K562 (cell line): ENCODE measurements at regions not wholly inside any gene's neighbourhood (a gene's known extent, or its start where the extent isn't known, plus 50 kb on each side); places are given as distances from the start of the nearest gene placed in this dataset.
A peak's percentile ranks its signal among the peaks of the same experiment; 100 is the strongest.

Source experiments
- BCOR ChIP-seq: fragments of 450-650 bp; IDR thresholded peaks from 2 replicates; pipeline ENCODE4 v1.6.1; 2016
- CXXC5 ChIP-seq: fragments of 250-450 bp; sonication (Bioruptor Pico); IDR thresholded peaks from 2 replicates; pipeline ENCODE4 v1.8.0; 2022; ENCODE audit warnings: inconsistent platforms, mild to moderate bottlenecking, moderate library complexity
- EGR1 ChIP-seq: fragments of 450-650 bp; conservative IDR thresholded peaks from 2 replicates; pipeline ENCODE4 v1.6.1; 2017; ENCODE audit warnings: mild to moderate bottlenecking
- ELF2 ChIP-seq: fragments of 250-450 bp; sonication (Bioruptor Pico); IDR thresholded peaks from 2 replicates; pipeline ENCODE4 v1.5.0; 2021; ENCODE audit warnings: mild to moderate bottlenecking
- LEF1 ChIP-seq: fragments of 450-650 bp; IDR thresholded peaks from 2 replicates; pipeline ENCODE4 v1.6.1; 2016; ENCODE audit warnings: mild to moderate bottlenecking
- MBD2 ChIP-seq: sonication (generic); IDR thresholded peaks from 2 replicates; pipeline ENCODE4 v1.6.1; 2016; ENCODE audit warnings: low read depth, borderline replicate concordance
- MCM7 ChIP-seq, 2 experiments: fragments of 450-650 bp; IDR thresholded peaks; 2 replicates each; pipeline ENCODE4 v1.6.1; 2016 to 2018
- MEIS2 ChIP-seq: fragments of 450-650 bp; IDR thresholded peaks from 2 replicates; pipeline ENCODE4 v1.6.1; 2014; ENCODE audit warnings: mild to moderate bottlenecking; ENCODE audit not compliant: partially characterized antibody
- NCOA2 ChIP-seq, 2 experiments: fragments of 450-650 bp; IDR thresholded peaks; 2 replicates each; pipeline ENCODE4 v1.6.1; 2018; ENCODE audit warnings: mild to moderate bottlenecking in 2 of 2, moderate library complexity in 1 of 2; ENCODE audit not compliant: partially characterized antibody in 2 of 2
- PRMT5 ChIP-seq: sonication (generic); formaldehyde crosslinking; IDR thresholded peaks from 2 replicates; pipeline ENCODE4 v1.5.0; 2020; ENCODE audit warnings: missing genetic modification reagents
- RBBP5 ChIP-seq: fragments of 200-600 bp; sonication (generic); IDR thresholded peaks from 2 replicates; pipeline ENCODE4 v1.6.1; 2012; ENCODE audit warnings: borderline replicate concordance, mild to moderate bottlenecking, low read length, control low read depth, inconsistent platforms; ENCODE audit not compliant: insufficient read depth, poor library complexity, severe bottlenecking
- RCOR1 ChIP-seq, 2 experiments: IDR thresholded peaks; 2 replicates each; pipeline ENCODE4 v1.6.1; 2012; ENCODE audit warnings: low read depth in 2 of 2, low read length in 2 of 2, borderline replicate concordance in 1 of 2, improper control_type of control experiment in 1 of 2
- SMAD4 ChIP-seq: fragments of 250-450 bp; sonication (Bioruptor Pico); conservative IDR thresholded peaks from 2 replicates; pipeline ENCODE4 v1.8.0; 2021; ENCODE audit warnings: inconsistent platforms, mild to moderate bottlenecking, moderate library complexity
- TCF3 ChIP-seq: sonication (generic); formaldehyde crosslinking; IDR thresholded peaks from 2 replicates; pipeline ENCODE4 v1.4.0; 2020; ENCODE audit warnings: mild to moderate bottlenecking, missing genetic modification reagents
- TEAD1 ChIP-seq, 2 experiments: fragments of 450-650 bp in 1 of 2; sonication (generic) in 1 of 2; formaldehyde crosslinking; IDR thresholded peaks; 2 replicates each; pipeline versions ENCODE4 v1.4.0 to v1.8.0; 2020 to 2022; ENCODE audit warnings: mild to moderate bottlenecking in 2 of 2, missing genetic modification reagents in 1 of 2
- ZNF143 ChIP-seq: sonication (generic); formaldehyde crosslinking; IDR thresholded peaks from 2 replicates; pipeline ENCODE4 v1.9.0; 2022; ENCODE audit warnings: mild to moderate bottlenecking, missing genetic modification reagents
- ZNF24 ChIP-seq: fragments of 450-650 bp; IDR thresholded peaks from 2 replicates; pipeline ENCODE4 v1.6.1; 2016
- ZNF408 ChIP-seq: fragments of 250-450 bp; sonication (Bioruptor Pico); IDR thresholded peaks from 2 replicates; pipeline ENCODE4 v1.4.0; 2020; ENCODE audit warnings: low read depth, mild to moderate bottlenecking, moderate library complexity
- ZNF444 ChIP-seq: fragments of 250-450 bp; sonication (Bioruptor Pico); IDR thresholded peaks from 2 replicates; pipeline ENCODE4 v1.4.0; 2020; ENCODE audit warnings: mild to moderate bottlenecking, moderate library complexity
- TF ChIP-seq, protein P1 (sequence below): fragments of 250-450 bp; sonication (Bioruptor Pico); IDR thresholded peaks from 2 replicates; pipeline ENCODE4 v1.5.0; 2022; ENCODE audit warnings: mild to moderate bottlenecking
- TF ChIP-seq, protein P2 (sequence below): sonication (generic); formaldehyde crosslinking; IDR thresholded peaks from 2 replicates; pipeline ENCODE4 v1.8.0; 2022; ENCODE audit warnings: mild to moderate bottlenecking, missing genetic modification reagents, borderline replicate concordance
- TF ChIP-seq, protein P3 (sequence below), 3 experiments: IDR thresholded peaks in 2 of 3; conservative IDR thresholded peaks in 1 of 3; 2 replicates each; pipeline ENCODE4 v1.5.1; 2011 to 2012; ENCODE audit warnings: low read length in 3 of 3, mild to moderate bottlenecking in 3 of 3, control low read depth in 2 of 3, improper control_type of control experiment in 1 of 3, inconsistent platforms in 1 of 3, low read depth in 1 of 3, mixed read lengths in 1 of 3, moderate library complexity in 1 of 3; ENCODE audit not compliant: insufficient read depth in 2 of 3

DNA sequence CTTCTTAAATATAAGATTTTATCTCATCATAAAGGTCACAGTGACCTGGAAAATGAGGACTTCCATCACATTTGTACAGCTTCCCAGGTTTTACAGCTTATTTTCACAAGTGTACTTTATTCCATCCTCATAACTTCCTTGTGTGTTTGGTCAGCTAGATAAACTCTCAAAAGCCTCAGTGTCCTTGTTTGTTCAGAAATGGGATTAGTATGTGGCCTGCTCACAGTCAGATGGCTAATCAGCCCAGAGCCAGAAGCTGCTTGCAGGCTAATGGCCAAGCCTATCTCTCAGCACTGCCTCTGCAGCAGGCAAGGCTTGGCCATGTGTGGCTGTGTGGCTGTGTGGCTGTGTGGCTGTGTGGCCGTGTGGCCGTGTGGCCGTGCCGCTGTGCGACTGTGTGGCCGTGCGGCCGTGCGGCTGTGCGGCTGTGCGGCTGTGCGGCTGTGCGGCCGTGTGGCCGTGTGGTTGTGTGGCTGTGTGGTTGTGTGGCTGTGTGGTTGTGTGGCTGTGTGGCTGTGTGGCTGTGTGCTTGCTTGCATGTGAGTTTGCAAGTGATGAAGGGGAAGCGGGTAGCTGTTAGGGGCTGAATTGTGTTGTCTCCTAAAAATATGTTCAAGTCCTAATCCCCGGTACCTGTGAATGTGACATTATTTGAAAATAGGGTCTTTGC lies 233.0 kb upstream of the TNP1 start (continued):
- TF ChIP-seq, protein P1, sequence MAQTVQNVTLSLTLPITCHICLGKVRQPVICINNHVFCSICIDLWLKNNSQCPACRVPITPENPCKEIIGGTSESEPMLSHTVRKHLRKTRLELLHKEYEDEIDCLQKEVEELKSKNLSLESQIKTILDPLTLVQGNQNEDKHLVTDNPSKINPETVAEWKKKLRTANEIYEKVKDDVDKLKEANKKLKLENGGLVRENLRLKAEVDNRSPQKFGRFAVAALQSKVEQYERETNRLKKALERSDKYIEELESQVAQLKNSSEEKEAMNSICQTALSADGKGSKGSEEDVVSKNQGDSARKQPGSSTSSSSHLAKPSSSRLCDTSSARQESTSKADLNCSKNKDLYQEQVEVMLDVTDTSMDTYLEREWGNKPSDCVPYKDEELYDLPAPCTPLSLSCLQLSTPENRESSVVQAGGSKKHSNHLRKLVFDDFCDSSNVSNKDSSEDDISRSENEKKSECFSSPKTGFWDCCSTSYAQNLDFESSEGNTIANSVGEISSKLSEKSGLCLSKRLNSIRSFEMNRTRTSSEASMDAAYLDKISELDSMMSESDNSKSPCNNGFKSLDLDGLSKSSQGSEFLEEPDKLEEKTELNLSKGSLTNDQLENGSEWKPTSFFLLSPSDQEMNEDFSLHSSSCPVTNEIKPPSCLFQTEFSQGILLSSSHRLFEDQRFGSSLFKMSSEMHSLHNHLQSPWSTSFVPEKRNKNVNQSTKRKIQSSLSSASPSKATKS (CRISPR knock-in tag): no peak
- TF ChIP-seq MBD2 (peak; percentile 81; the same call in 1 of the 2 replicates), TCF3 (CRISPR knock-in tag) (peak; percentile 98), RCOR1 (IDR thresholded peaks at IDR 0.05; ENCODE audit: borderline replicate concordance in 1 of 2, low read depth in 2 of 2, low read length in 2 of 2) (peak; percentile 43 to 62; a peak in 3 of 4 replicates), EGR1 (no peak), TEAD1 (CRISPR knock-in tag; IDR thresholded peaks at IDR 0.05) (no peak), ZNF408 (CRISPR knock-in tag) (no peak), ZNF143 (CRISPR knock-in tag) (no peak), NCOA2 (IDR thresholded peaks at IDR 0.05; ENCODE audit: partially characterized antibody in 2 of 2) (no peak), MEIS2 (peak; percentile 77), ELF2 (CRISPR knock-in tag) (no peak), LEF1 (peak; percentile 76), RBBP5 (peak; percentile 58), CXXC5 (peak; percentile 53; the same call in 1 of the 2 replicates), MCM7 (IDR thresholded peaks at IDR 0.05) (no peak), ZNF24 (0 out of 2 replicates have a peak, but pooled peaks have one; percentile 22), ZNF444 (CRISPR knock-in tag) (no peak), BCOR (peak; percentile 69), PRMT5 (CRISPR knock-in tag) (no peak), SMAD4 (CRISPR knock-in tag) (peak; percentile 73)
- TF ChIP-seq, protein P2, sequence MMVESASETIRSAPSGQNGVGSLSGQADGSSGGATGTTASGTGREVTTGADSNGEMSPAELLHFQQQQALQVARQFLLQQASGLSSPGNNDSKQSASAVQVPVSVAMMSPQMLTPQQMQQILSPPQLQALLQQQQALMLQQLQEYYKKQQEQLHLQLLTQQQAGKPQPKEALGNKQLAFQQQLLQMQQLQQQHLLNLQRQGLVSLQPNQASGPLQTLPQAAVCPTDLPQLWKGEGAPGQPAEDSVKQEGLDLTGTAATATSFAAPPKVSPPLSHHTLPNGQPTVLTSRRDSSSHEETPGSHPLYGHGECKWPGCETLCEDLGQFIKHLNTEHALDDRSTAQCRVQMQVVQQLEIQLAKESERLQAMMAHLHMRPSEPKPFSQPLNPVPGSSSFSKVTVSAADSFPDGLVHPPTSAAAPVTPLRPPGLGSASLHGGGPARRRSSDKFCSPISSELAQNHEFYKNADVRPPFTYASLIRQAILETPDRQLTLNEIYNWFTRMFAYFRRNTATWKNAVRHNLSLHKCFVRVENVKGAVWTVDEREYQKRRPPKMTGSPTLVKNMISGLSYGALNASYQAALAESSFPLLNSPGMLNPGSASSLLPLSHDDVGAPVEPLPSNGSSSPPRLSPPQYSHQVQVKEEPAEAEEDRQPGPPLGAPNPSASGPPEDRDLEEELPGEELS: no peak
- TF ChIP-seq, protein P3, sequence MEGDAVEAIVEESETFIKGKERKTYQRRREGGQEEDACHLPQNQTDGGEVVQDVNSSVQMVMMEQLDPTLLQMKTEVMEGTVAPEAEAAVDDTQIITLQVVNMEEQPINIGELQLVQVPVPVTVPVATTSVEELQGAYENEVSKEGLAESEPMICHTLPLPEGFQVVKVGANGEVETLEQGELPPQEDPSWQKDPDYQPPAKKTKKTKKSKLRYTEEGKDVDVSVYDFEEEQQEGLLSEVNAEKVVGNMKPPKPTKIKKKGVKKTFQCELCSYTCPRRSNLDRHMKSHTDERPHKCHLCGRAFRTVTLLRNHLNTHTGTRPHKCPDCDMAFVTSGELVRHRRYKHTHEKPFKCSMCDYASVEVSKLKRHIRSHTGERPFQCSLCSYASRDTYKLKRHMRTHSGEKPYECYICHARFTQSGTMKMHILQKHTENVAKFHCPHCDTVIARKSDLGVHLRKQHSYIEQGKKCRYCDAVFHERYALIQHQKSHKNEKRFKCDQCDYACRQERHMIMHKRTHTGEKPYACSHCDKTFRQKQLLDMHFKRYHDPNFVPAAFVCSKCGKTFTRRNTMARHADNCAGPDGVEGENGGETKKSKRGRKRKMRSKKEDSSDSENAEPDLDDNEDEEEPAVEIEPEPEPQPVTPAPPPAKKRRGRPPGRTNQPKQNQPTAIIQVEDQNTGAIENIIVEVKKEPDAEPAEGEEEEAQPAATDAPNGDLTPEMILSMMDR (IDR thresholded peaks at IDR 0.05 in 2 of 3, conservative IDR thresholded peaks at IDR 0.05 in 1 of 3; ENCODE audit: insufficient read depth in 2 of 3, low read depth in 1 of 3, low read length in 3 of 3): peak in 1 of 3 experiments; percentile 7; a peak in 1 of 6 replicates
